Brain microvascular endothelial cell (primary cell): ENCODE measurements at regions not wholly inside any gene's neighbourhood (a gene's known extent, or its start where the extent isn't known, plus 50 kb on each side); places are given as distances from the start of the nearest gene placed in this dataset.

Experiments
- DNase-seq: peaks from one replicate; pipeline ENCODE4 v3.0.0-alpha.2; 2020
- H3K27ac ChIP-seq: fragments of 250-450 bp; sonication (Bioruptor Pico); 2 replicates; pipeline ENCODE4 v1.5.1; 2020; ENCODE audit warnings: mild to moderate bottlenecking, moderate library complexity
- H3K27me3 ChIP-seq: fragments of 250-450 bp; sonication (Bioruptor Pico); replicated peaks from 2 replicates; pipeline ENCODE4 v1.5.1; 2020; ENCODE audit warnings: mild to moderate bottlenecking
- H3K36me3 ChIP-seq: fragments of 250-450 bp; sonication (Bioruptor Pico); replicated peaks from 2 replicates; pipeline ENCODE4 v1.5.1; 2020; ENCODE audit warnings: mild to moderate bottlenecking
- H3K4me3 ChIP-seq: 2 replicates; pipeline ENCODE4 v1.5.1; 2011; ENCODE audit warnings: low read depth, mild to moderate bottlenecking, control low read depth, low read length, moderate library complexity
- CTCF ChIP-seq: IDR thresholded peaks from 2 replicates; pipeline ENCODE4 v1.5.1; 2011; ENCODE audit warnings: low read depth, mild to moderate bottlenecking, moderate library complexity, low read length, control low read depth, inconsistent platforms; ENCODE audit errors: missing control alignments
- in situ Hi-C: cut with HindIII; loops from 2 replicates; pipeline ENCODE4 v1.10.0; 2017; ENCODE audit warnings: low sequenced_read_pairs, low pct_ligation_motif_present

DNA sequence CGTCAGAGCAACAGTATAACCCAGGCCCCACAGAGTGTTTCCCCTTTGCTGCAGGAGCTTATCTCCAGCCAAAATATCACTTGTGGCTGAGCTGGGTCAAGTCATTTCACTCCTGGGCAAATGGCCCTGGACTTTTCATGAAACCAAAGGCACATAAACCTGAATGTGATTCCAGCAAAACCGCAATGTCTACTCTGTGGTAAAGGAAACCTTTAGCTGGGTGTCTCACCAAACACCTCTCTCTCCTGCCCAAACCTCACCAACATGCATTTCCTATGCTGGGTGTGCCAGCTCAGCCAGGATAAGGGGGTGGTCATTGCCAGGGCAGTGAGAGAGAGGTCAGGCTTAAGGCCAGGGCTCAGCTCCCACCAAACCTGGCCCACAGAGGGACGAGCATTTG, 67.4 kb downstream of the GTPBP8 start:
- in situ Hi-C loops, result no loop called here
- H3K4me3 ChIP-seq, result no peak overlapping the region
- DNase-seq, result no peak

GRCh38 chr3:113062705-113063104, 71.9 kb downstream of the GTPBP8 start:
- H3K36me3 ChIP-seq, result no peaks in the 10 kb centered on the region
- no peak overlapping the region for H3K27ac ChIP-seq
- DNase-seq, result no peak
- in situ Hi-C loops, result no loop called here
- no peak overlapping the region for H3K4me3 ChIP-seq
- no peaks in the 10 kb centered on the region for H3K27me3 ChIP-seq
- TF ChIP-seq CTCF, result no peak

More for the DNA sequence above, 67.4 kb downstream of the GTPBP8 start:
- Histone ChIP-seq H3K27ac (no peak overlapping the region), H3K27me3 (no peaks in the 10 kb centered on the region), H3K36me3 (no peaks in the 10 kb centered on the region)
- TF ChIP-seq CTCF, result no peak

DNA sequence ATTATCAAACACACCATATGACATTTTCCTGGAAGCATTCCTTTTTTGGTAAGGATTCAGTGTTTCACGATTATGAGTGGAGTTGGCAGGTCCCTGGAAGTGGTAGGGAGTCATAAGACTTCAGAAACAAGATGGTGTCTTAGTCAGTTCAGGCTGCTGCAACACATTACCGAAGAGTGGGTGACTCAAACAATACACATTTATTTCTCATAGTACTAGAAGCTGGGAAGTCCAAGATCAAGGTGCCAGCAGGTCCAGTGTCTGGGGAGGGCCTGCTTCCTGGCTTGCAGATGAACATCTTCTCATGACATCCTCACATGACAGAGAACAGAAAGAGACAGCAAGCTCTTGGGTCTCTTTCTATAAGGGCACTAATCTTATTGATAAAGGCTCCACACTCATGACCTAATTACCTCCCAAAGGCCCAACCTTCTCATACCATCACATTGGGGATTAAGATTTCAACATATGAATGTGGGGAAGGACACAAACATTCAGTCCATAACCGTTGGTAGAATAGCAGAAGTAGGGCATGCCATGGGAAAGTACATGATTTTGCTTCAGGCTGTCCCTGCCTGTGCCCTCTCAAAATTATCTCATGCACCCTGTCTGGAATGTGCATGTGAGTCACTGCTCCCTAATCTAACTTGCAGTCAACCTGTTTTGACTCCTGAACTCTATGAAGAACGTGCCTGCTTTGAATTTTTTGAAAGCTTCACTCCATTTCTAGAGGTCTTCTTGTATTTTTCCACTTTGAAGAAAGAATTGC, 72.5 kb downstream of the GTPBP8 start:
- Histone ChIP-seq H3K27me3 (no peaks in the 10 kb centered on the region), H3K4me3 (no peak overlapping the region), H3K27ac (no peak overlapping the region), H3K36me3 (no peaks in the 10 kb centered on the region)
- in situ Hi-C loops, result no loop called here
- no peak for TF ChIP-seq CTCF
- DNase-seq, result no peak

DNA sequence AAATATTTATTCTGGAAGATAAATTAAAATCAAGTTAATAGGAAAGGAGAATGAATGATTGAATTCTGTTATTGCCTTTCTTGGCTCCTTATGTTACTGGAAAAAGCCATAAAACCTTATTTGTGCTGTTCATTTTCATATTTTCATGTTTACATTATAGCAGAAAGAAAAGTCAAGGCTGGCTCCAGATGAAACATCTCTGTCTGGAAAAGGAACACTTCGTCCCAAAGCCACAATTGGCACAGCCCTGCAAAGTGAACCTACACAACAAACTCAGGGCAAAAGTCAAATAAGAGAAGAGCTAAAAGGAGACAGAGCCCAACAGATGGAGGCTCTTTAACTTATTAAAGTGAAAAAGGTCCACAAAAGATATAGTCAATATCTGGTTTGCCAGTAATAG, 73.4 kb downstream of the GTPBP8 start:
- Histone ChIP-seq H3K27ac (no peak overlapping the region), H3K27me3 (no peaks in the 10 kb centered on the region), H3K36me3 (no peaks in the 10 kb centered on the region), H3K4me3 (no peak overlapping the region)
- DNase-seq, result no peak
- TF ChIP-seq CTCF, result no peak
- in situ Hi-C loops, result no loop called here

DNA sequence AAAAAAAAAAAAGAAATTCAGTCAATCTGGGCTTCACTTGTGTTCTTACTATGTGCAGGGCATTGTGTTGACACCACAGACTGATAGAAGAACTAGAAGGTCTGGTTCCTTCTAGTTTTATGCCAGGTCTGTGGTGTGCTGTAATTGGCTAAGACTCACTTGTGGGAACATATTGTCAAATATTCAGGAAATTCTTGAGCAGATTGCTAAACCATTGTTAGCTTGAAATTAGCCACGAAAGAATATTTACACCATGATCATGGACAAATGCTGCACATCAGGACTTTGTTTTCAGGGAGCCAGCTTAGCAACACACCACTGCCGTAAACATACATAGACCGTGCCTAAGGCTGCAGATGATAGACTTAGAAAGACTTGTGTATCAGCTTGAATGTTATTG, 74.6 kb downstream of the GTPBP8 start:
- no peak for TF ChIP-seq CTCF
- in situ Hi-C loops, result no loop called here
- no peaks in the 10 kb centered on the region for H3K36me3 ChIP-seq
- no peak overlapping the region for H3K4me3 ChIP-seq
- H3K27ac ChIP-seq, result no peak overlapping the region
- H3K27me3 ChIP-seq, result no peaks in the 10 kb centered on the region
- no peak for DNase-seq
